ENCODE measurements at regions not wholly inside any gene's neighbourhood (a gene's known extent, or its start where the extent isn't known, plus 50 kb on each side); places are given as distances from the start of the nearest gene placed in this dataset.

DNA sequence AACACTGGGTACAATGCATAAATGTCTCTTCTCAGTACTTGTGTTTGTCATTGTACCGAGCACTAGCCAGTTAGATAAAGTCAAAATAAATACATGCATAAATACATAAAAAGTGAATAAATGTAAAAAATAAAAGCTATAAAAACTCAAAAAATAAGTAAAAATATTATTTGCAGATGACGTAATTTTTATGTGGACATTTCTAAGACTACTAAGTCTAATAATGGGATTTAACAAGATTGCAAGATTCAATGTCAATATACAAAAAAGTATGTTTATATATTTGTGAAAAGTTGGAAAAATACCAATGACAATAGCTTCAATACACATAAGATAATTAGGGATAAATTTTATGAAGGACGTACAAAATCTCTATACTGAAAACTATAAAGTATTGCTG lies 639.6 kb downstream of the CBLN4 start:
- H3K27ac ChIP-seq, result no peak overlapping the region
- no peak for TF ChIP-seq ZFX (IDR thresholded peaks at IDR 0.05)
- TF ChIP-seq, protein P1, sequence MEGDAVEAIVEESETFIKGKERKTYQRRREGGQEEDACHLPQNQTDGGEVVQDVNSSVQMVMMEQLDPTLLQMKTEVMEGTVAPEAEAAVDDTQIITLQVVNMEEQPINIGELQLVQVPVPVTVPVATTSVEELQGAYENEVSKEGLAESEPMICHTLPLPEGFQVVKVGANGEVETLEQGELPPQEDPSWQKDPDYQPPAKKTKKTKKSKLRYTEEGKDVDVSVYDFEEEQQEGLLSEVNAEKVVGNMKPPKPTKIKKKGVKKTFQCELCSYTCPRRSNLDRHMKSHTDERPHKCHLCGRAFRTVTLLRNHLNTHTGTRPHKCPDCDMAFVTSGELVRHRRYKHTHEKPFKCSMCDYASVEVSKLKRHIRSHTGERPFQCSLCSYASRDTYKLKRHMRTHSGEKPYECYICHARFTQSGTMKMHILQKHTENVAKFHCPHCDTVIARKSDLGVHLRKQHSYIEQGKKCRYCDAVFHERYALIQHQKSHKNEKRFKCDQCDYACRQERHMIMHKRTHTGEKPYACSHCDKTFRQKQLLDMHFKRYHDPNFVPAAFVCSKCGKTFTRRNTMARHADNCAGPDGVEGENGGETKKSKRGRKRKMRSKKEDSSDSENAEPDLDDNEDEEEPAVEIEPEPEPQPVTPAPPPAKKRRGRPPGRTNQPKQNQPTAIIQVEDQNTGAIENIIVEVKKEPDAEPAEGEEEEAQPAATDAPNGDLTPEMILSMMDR (conservative IDR thresholded peaks at IDR 0.05), result no peak

DNA sequence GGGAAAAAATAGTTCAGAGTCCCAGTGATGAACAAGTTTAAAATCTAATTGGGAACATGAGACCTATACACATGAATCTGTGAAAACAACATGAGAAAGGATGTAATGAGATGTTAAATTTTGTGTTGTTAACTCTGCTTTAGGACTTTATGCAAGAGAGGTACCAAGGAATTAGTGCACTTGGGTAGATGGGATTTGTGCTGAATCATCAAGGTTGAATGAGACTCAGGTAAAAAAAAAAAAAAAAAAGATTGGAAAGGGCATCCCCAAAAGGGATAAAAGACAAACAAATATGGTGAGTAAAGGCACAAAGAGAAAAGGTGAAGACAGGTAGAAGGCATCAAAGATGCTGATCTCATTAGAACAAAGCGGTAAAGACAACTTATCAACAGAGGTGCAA lies 644.4 kb downstream of the CBLN4 start:
- H3K27ac ChIP-seq, result no peak overlapping the region
- TF ChIP-seq ZFX (IDR thresholded peaks at IDR 0.05), result no peak
- TF ChIP-seq, protein P1 (conservative IDR thresholded peaks at IDR 0.05), result no peak

DNA sequence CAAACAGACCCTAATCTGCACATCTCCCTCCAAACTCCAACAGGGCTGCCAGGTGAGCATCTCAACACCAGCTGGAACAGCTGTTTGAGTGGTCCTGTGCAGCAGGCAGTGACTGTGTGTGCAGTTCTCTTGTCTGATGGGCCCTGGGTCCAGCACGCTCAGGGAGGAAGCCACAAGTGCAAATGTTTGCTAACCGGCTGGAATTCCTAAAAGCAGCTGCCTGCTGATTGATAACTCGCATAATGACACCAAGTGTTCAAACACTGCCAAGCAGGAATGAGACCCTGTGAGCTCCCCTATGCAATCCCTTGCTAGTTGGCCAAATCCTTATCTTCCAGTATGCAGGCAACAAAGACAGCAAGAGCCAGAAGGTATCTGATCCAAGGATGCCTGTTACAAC lies 650.6 kb downstream of the CBLN4 start:
- H3K27ac ChIP-seq, result no peak overlapping the region
- TF ChIP-seq ZFX (IDR thresholded peaks at IDR 0.05), result no peak
- TF ChIP-seq, protein P1 (conservative IDR thresholded peaks at IDR 0.05), result no peak

DNA sequence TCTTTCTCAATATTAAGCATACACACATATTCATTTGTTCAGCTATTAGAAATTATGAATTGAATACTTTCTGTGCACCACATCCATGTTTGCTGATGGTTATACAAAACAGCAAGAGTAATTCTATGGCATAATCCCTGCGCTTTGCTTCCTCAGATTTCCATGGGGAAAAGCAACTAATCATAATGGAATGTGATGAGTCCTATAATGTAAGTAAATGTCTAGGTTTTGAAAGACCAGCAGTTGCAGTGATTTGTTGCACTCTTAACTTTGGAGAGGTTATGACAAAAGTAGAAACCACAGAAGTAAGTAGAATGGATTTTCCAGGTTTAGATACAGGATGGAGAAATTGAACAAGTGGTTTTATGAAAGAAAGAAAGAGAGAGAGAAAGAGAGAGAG lies 652.1 kb downstream of the CBLN4 start:
- no peak overlapping the region for H3K27ac ChIP-seq
- TF ChIP-seq, protein P1 (conservative IDR thresholded peaks at IDR 0.05), result no peak
- no peak for TF ChIP-seq ZFX (IDR thresholded peaks at IDR 0.05)

DNA sequence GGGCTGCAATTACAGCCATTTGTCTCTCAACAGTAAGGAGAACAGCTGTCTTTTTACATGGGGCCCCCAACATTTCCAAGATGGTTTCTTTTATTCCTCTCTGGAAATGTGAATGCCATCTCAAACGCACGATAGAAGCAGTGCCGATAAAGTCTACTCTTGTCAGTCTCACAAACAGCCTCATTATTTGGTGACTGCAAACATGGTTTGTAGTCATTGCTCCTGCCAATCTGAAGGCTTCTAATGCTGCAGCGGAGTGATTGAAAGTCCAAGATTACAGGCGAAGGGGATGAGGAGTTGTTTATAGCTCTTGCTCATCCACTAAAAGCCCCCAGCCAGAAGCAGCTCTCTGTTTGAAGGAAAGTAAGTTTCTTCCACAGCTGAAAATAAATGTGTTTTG lies 657.1 kb downstream of the CBLN4 start:
- H3K27ac ChIP-seq, result no peak overlapping the region
- TF ChIP-seq ZFX (IDR thresholded peaks at IDR 0.05), result no peak
- TF ChIP-seq, protein P1 (conservative IDR thresholded peaks at IDR 0.05), result no peak

DNA sequence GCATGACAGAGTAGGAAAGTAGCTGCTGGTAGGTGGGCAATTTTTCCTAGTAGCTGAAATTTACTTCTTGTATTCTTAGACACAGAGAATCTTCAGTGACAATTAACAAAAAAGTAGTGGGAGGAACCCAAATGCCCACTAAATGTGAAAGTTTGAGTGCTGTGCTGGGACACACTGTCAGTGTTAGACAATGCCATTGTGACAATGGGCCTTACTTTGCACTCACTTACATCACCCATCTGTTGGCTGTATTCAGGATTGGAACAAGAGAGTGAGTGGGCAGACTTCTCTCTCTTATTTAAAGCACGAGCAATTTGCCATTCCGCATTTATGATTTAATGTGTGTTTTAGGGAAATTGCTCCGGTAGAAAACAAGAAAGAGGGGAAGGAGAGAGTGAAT lies 662.5 kb downstream of the CBLN4 start:
- no peak for TF ChIP-seq ZFX (IDR thresholded peaks at IDR 0.05)
- TF ChIP-seq, protein P1 (conservative IDR thresholded peaks at IDR 0.05), result no peak
- no peak overlapping the region for H3K27ac ChIP-seq

DNA sequence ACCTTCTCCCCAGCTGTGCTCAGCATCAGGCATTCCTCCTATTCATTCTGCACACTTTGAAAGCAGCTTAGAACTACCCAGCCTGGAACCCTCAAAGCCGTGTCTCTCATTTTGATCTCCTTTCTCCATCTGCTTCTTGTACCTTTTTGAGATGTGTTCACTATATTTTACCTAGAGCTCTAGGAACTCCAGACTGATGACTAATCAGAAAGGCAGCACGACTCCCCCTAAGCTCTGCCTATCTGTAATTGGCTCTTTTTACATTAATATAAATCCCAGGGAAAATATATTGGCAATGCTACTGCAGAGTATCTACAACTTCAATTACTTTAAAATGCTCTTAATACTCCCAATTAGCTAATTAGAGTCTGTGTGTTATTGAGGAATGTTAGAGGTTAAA lies 671.5 kb downstream of the CBLN4 start:
- no peak for TF ChIP-seq ZFX (IDR thresholded peaks at IDR 0.05)
- TF ChIP-seq, protein P1 (conservative IDR thresholded peaks at IDR 0.05), result no peak
- no peak overlapping the region for H3K27ac ChIP-seq
